H9 (cell line): ENCODE measurements at regions not wholly inside any gene's neighbourhood (a gene's known extent, or its start where the extent isn't known, plus 50 kb on each side); places are given as distances from the start of the nearest gene placed in this dataset.
A peak's percentile ranks its signal among the peaks of the same experiment; 100 is the strongest.
"Not testable (repeated sequence)": the region's sequence is repeated elsewhere in the genome, so short reads cannot be mapped to it uniquely, and the experiment has no call there.

ENCODE experiments used
- DNase-seq: peaks from one replicate; pipeline ENCODE4 v3.0.0-alpha.2; 2017
- H2AFZ ChIP-seq: one replicate; pipeline ENCODE4 v1.6.1; 2013; ENCODE audit warnings: mild to moderate bottlenecking, low read length, control low read depth, moderate library complexity
- H2AK5ac ChIP-seq: 2 replicates; pipeline ENCODE4 v1.6.1; 2013; ENCODE audit warnings: low read length, control low read depth, mixed read lengths; ENCODE audit not compliant: insufficient read length
- H2BK120ac ChIP-seq: one replicate; pipeline ENCODE4 v1.6.1; 2013; ENCODE audit warnings: low read depth, mild to moderate bottlenecking, low read length, control low read depth, inconsistent platforms; ENCODE audit not compliant: poor library complexity, severe bottlenecking
- H2BK12ac ChIP-seq: 2 replicates; pipeline ENCODE4 v1.6.1; 2013; ENCODE audit warnings: low read length, control low read depth, mixed read lengths, low read depth; ENCODE audit not compliant: insufficient read length
- H2BK15ac ChIP-seq: 2 replicates; pipeline ENCODE4 v1.6.1; 2013; ENCODE audit warnings: low read depth, low read length, control low read depth
- H2BK20ac ChIP-seq: one replicate; pipeline ENCODE4 v1.6.1; 2013; ENCODE audit warnings: low read depth, mild to moderate bottlenecking, low read length, control low read depth, inconsistent platforms; ENCODE audit not compliant: poor library complexity, severe bottlenecking
- H2BK5ac ChIP-seq: 2 replicates; pipeline ENCODE4 v1.6.1; 2013; ENCODE audit warnings: low read length, control low read depth, mixed read lengths; ENCODE audit not compliant: insufficient read length
- H3K14ac ChIP-seq: 2 replicates; pipeline ENCODE4 v1.6.1; 2013; ENCODE audit warnings: low read length, control low read depth; ENCODE audit not compliant: insufficient read depth
- H3K18ac ChIP-seq: 2 replicates; pipeline ENCODE4 v1.6.1; 2013; ENCODE audit warnings: low read depth, mild to moderate bottlenecking, mixed read lengths, low read length, control low read depth; ENCODE audit not compliant: insufficient read length
- H3K23ac ChIP-seq: 2 replicates; pipeline ENCODE4 v1.6.1; 2013; ENCODE audit warnings: low read length, control low read depth, mixed read lengths, low read depth; ENCODE audit not compliant: insufficient read length
- H3K23me2 ChIP-seq: 2 replicates; pipeline ENCODE4 v1.6.1; 2013; ENCODE audit warnings: low read depth, mild to moderate bottlenecking, mixed read lengths, low read length, control low read depth; ENCODE audit not compliant: insufficient read length, poor library complexity, severe bottlenecking
- H3K27ac ChIP-seq: 2 replicates; pipeline ENCODE4 v1.5.1; 2013; ENCODE audit warnings: low read length, control low read depth, mixed read lengths, low read depth; ENCODE audit not compliant: insufficient read length
- H3K27me3 ChIP-seq: 2 replicates; pipeline ENCODE4 v1.6.1; 2013; ENCODE audit warnings: low read length, control low read depth, inconsistent platforms; ENCODE audit not compliant: insufficient read depth
- H3K4ac ChIP-seq: 2 replicates; pipeline ENCODE4 v1.6.1; 2013; ENCODE audit warnings: low read depth, mild to moderate bottlenecking, control low read depth, inconsistent platforms, low read length, moderate library complexity
- H3K4me1 ChIP-seq: 2 replicates; pipeline ENCODE4 v1.6.1; 2013; ENCODE audit warnings: low read length, control low read depth, inconsistent platforms; ENCODE audit not compliant: insufficient read depth
- H3K4me2 ChIP-seq: 2 replicates; pipeline ENCODE4 v1.6.1; 2013; ENCODE audit warnings: low read length, control low read depth, mixed read lengths; ENCODE audit not compliant: insufficient read length, insufficient read depth
- H3K56ac ChIP-seq: 2 replicates; pipeline ENCODE4 v1.6.1; 2013; ENCODE audit warnings: low read depth, mild to moderate bottlenecking, mixed read lengths, low read length, control low read depth; ENCODE audit not compliant: insufficient read length
- H3K79me1 ChIP-seq: 2 replicates; pipeline ENCODE4 v1.6.1; 2013; ENCODE audit warnings: low read depth, mild to moderate bottlenecking, moderate library complexity, low read length, control low read depth, inconsistent platforms; ENCODE audit not compliant: insufficient read depth, poor library complexity, severe bottlenecking
- H3K79me2 ChIP-seq: 2 replicates; pipeline ENCODE4 v1.6.1; 2013; ENCODE audit warnings: low read length, control low read depth, inconsistent platforms; ENCODE audit not compliant: insufficient read depth
- H3K9ac ChIP-seq: 2 replicates; pipeline ENCODE4 v1.6.1; 2013; ENCODE audit warnings: low read length, control low read depth, mixed read lengths; ENCODE audit not compliant: insufficient read length; ENCODE audit errors: extremely low read depth
- H3K9me3 ChIP-seq: one replicate; pipeline ENCODE4 v1.6.1; 2013; ENCODE audit warnings: low read depth, low read length, inconsistent platforms; ENCODE audit not compliant: control insufficient read depth
- H3T11ph ChIP-seq: one replicate; pipeline ENCODE4 v1.6.1; 2013; ENCODE audit warnings: mild to moderate bottlenecking, low read length, control low read depth, inconsistent platforms
- H4K20me1 ChIP-seq: one replicate; pipeline ENCODE4 v1.6.1; 2013; ENCODE audit not compliant: control insufficient read depth, insufficient read length, insufficient read depth
- H4K5ac ChIP-seq: 2 replicates; pipeline ENCODE4 v1.6.1; 2013; ENCODE audit warnings: low read depth, mild to moderate bottlenecking, mixed read lengths, low read length, control low read depth; ENCODE audit not compliant: insufficient read length
- H4K8ac ChIP-seq: replicated peaks from 2 replicates; pipeline ENCODE4 v1.6.1; 2013; ENCODE audit warnings: low read length, control low read depth, mixed read lengths, low read depth; ENCODE audit not compliant: insufficient read length
- H4K91ac ChIP-seq: 2 replicates; pipeline ENCODE4 v1.6.1; 2013; ENCODE audit warnings: low read depth, mild to moderate bottlenecking, moderate library complexity, mixed read lengths, low read length, control low read depth; ENCODE audit not compliant: insufficient read length
- H3K27ac Mint-ChIP-seq, 3 experiments: 2 replicates in 2 of 3; 3 replicates in 1 of 3; pipeline ENCODE4 v1.8.0; 2020 to 2021; ENCODE audit warnings: mixed read lengths in 3 of 3, mild to moderate bottlenecking in 1 of 3, moderate library complexity in 1 of 3
- H3K27me3 Mint-ChIP-seq: 2 replicates; pipeline ENCODE4 v1.8.0; 2021; ENCODE audit warnings: low read depth, mild to moderate bottlenecking, moderate library complexity, mixed read lengths
- H3K36me3 Mint-ChIP-seq, 3 experiments: 2 replicates in 2 of 3; 3 replicates in 1 of 3; pipeline ENCODE4 v1.8.0; 2020 to 2021; ENCODE audit warnings: low read depth in 3 of 3, mixed read lengths in 3 of 3; ENCODE audit not compliant: insufficient read depth in 1 of 3
- H3K4me1 Mint-ChIP-seq, 2 experiments: 2 replicates each; pipeline ENCODE4 v1.8.0; 2020; ENCODE audit warnings: mixed read lengths in 2 of 2
- H3K4me3 Mint-ChIP-seq, 2 experiments: 2 replicates in 1 of 2; 3 replicates in 1 of 2; pipeline ENCODE4 v1.8.0; 2020 to 2021; ENCODE audit warnings: mild to moderate bottlenecking in 2 of 2, mixed read lengths in 2 of 2, moderate library complexity in 1 of 2
- H3K9me3 Mint-ChIP-seq, 2 experiments: 2 replicates in 1 of 2; 3 replicates in 1 of 2; pipeline ENCODE4 v1.8.0; 2020; ENCODE audit warnings: mild to moderate bottlenecking in 2 of 2, mixed read lengths in 2 of 2, moderate library complexity in 1 of 2
- WGBS: extraction: QIAGEN DNeasy Blood & Tissue Kit; methylation state at CpG from one replicate; pipeline ENCODE4 v1.1.7; 2013; ENCODE audit warnings: missing lambda C conversion rate, low lambda C conversion rate, mixed read lengths; ENCODE audit not compliant: insufficient read length; ENCODE audit errors: extremely low coverage; 5-methylcytosine and 5-hydroxymethylcytosine counted together
- TF ChIP-seq, protein P1 (sequence below): fragments of 200-600 bp; sonication (generic); conservative IDR thresholded peaks from 3 replicates; pipeline ENCODE4 v1.8.0; 2021; ENCODE audit warnings: antibody characterized with exemption, mild to moderate bottlenecking

DNA sequence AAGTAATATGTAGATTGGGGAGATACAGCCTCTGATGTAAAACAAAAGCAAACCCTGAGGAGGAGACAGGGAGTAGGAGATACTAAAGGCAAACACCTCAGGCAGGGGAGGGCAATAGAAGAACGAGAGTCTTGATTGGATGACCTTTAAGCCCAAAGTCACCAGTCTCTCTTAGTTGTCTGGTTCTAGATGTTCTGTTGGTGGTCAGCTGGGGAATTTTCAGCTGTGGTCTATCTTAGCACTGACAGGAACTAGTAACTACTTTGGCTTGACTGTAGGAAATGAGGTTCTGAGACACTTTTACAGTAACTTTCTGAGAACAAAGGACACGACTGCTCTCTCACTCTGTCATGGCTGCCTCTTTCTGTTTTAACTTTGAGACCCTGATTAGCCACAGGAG is 290.7 kb upstream of the MIR17HG start:
- Histone ChIP-seq H3K4ac (no peak overlapping the region), H2AFZ (no peak overlapping the region), H3K14ac (no peak overlapping the region), H4K5ac (no peak overlapping the region), H2AK5ac (no peak overlapping the region), H4K20me1 (no peaks in the 10 kb centered on the region), H3K4me1 (no peaks in the 10 kb centered on the region), H2BK5ac (no peak overlapping the region), H3K27me3 (no peaks in the 10 kb centered on the region), H3T11ph (no peak overlapping the region), H3K79me2 (no peaks in the 10 kb centered on the region), H4K8ac (no peak overlapping the region), H2BK120ac (no peak overlapping the region), H2BK12ac (no peak overlapping the region), H3K18ac (no peak overlapping the region), H3K23ac (no peak overlapping the region), H3K79me1 (no peaks in the 10 kb centered on the region), H3K56ac (no peak overlapping the region), H3K27ac (no peak overlapping the region), H2BK15ac (no peak overlapping the region), H3K9ac (no peak overlapping the region), H4K91ac (no peak overlapping the region), H2BK20ac (no peak overlapping the region), H3K9me3 (no peaks in the 10 kb centered on the region), H3K23me2 (no peaks in the 10 kb centered on the region), H3K4me2 (no peak overlapping the region)
- Mint-ChIP-seq H3K27ac (no peak overlapping the region), H3K36me3 (no peaks in the 10 kb centered on the region; a peak in 2 of 7 replicates), H3K27me3 (no peaks in the 10 kb centered on the region), H3K4me1 (peaks cover 8 to 27% of the 10 kb centered on the region in 2 experiments), H3K9me3 (peaks cover 4 to 10% of the 10 kb centered on the region in 2 experiments; a peak in 4 of 5 replicates), H3K4me3 (no peak overlapping the region)
- no CpG with 5 or more reads among the region's 2 CpGs for WGBS
- TF ChIP-seq, protein P1, sequence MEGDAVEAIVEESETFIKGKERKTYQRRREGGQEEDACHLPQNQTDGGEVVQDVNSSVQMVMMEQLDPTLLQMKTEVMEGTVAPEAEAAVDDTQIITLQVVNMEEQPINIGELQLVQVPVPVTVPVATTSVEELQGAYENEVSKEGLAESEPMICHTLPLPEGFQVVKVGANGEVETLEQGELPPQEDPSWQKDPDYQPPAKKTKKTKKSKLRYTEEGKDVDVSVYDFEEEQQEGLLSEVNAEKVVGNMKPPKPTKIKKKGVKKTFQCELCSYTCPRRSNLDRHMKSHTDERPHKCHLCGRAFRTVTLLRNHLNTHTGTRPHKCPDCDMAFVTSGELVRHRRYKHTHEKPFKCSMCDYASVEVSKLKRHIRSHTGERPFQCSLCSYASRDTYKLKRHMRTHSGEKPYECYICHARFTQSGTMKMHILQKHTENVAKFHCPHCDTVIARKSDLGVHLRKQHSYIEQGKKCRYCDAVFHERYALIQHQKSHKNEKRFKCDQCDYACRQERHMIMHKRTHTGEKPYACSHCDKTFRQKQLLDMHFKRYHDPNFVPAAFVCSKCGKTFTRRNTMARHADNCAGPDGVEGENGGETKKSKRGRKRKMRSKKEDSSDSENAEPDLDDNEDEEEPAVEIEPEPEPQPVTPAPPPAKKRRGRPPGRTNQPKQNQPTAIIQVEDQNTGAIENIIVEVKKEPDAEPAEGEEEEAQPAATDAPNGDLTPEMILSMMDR: no peak
- no peak for DNase-seq

DNA sequence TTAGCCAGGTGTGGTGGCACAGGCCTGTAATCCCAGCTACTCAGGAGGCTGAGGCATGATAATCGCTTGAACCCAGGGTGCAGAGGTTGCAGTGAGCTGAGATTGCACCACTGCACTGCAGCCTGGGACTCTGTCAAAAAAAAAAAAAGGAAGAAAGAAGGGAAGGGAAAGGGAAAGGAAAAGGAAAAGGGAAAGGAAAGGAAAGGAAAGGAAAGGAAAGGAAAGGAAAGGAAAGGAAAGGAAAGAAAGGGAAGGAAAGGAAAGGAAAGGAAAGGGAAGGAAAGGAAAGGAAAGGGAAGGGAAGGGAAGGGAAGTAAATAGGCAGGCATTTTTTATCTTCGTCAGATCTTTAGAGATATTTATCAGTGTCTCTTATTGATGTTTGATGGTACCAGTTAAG is 290.0 kb upstream of the MIR17HG start:
- not testable (repeated sequence) for DNase-seq, H2BK12ac ChIP-seq, H3K27me3 ChIP-seq, H3K79me2 ChIP-seq, H3K9me3 Mint-ChIP-seq, H2AK5ac ChIP-seq, H3T11ph ChIP-seq, H2BK20ac ChIP-seq, H4K91ac ChIP-seq, H3K14ac ChIP-seq, H3K9me3 ChIP-seq, H3K27me3 Mint-ChIP-seq, H3K18ac ChIP-seq, H4K20me1 ChIP-seq, H3K4me1 ChIP-seq, H3K4ac ChIP-seq, H2BK5ac ChIP-seq, H2BK120ac ChIP-seq, H3K4me3 Mint-ChIP-seq, H3K9ac ChIP-seq, H4K8ac ChIP-seq, H3K23ac ChIP-seq, H3K27ac ChIP-seq, H3K4me2 ChIP-seq, H2BK15ac ChIP-seq, H3K79me1 ChIP-seq, H2AFZ ChIP-seq, H3K23me2 ChIP-seq, H3K56ac ChIP-seq, H4K5ac ChIP-seq, H3K36me3 Mint-ChIP-seq
- peaks cover 8 to 23% of the 10 kb centered on the region in 2 experiments for H3K4me1 Mint-ChIP-seq
- WGBS: no CpG with 5 or more reads among the region's 2 CpGs
- peak overlapping the region in 1 of 3 experiments; percentile 45; a peak in 1 of 7 replicates for H3K27ac Mint-ChIP-seq
